Stimulated activated naive CD8-positive, alpha-beta T cell treated with anti-CD3 and anti-CD28 coated beads, Interleukin-15, Interleukin-2, amounts not matched to agents 100 U/mL and 50 U/mL, for 24 hours (primary cell): ENCODE measurements at regions not wholly inside any gene's neighbourhood (a gene's known extent, or its start where the extent isn't known, plus 50 kb on each side); places are given as distances from the start of the nearest gene placed in this dataset.
"Not testable (repeated sequence)": the region's sequence is repeated elsewhere in the genome, so short reads cannot be mapped to it uniquely, and the experiment has no call there.

Experiments
- ATAC-seq: fragments of 150-1000 bp; cut with Tn5 transposase; one replicate; pipeline ENCODE4 v1.10.0; 2021
- DNase-seq: peaks from one replicate; pipeline ENCODE4 v3.0.0; 2021

- ATAC-seq: no peak
- no peak for DNase-seq
Observed at GRCh38 chr9:126056312-126057021, 270.2 kb upstream of the MVB12B start.

- DNase-seq: no peak
Observed at GRCh38 chr9:126057121-126057825, 269.4 kb upstream of the MVB12B start.

GRCh38 chr9:126058011-126058531 is 268.6 kb upstream of the MVB12B start:
- no peak for ATAC-seq
- no peak for DNase-seq

More at GRCh38 chr9:126057121-126057825, 269.4 kb upstream of the MVB12B start:
- ATAC-seq: no peak

- DNase-seq: no peak
- ATAC-seq: no peak
Observed at GRCh38 chr9:126058591-126058990, 268.0 kb upstream of the MVB12B start.

- DNase-seq: no peak
- peak; percentile 25 for ATAC-seq
Observed at GRCh38 chr9:126061575-126061974, 265.1 kb upstream of the MVB12B start.

GRCh38 chr9:126062158-126062886 is 264.3 kb upstream of the MVB12B start:
- DNase-seq (no peak), ATAC-seq (no peak)

- DNase-seq: no peak
Observed at GRCh38 chr9:126063326-126063725, 263.3 kb upstream of the MVB12B start.

GRCh38 chr9:126066131-126066530 is 260.5 kb upstream of the MVB12B start:
- ATAC-seq: no peak
- no peak for DNase-seq

More at GRCh38 chr9:126063326-126063725, 263.3 kb upstream of the MVB12B start:
- ATAC-seq: no peak

GRCh38 chr9:126067031-126067734 is 259.4 kb upstream of the MVB12B start:
- DNase-seq: no peak
- ATAC-seq: no peak

GRCh38 chr9:126068534-126069230 is 257.9 kb upstream of the MVB12B start:
- ATAC-seq: no peak
- DNase-seq: no peak

GRCh38 chr9:126069400-126069955 is 257.2 kb upstream of the MVB12B start:
- DNase-seq: no peak
- no peak for ATAC-seq

GRCh38 chr9:126070058-126070655 is 256.5 kb upstream of the MVB12B start:
- no peak for ATAC-seq
- no peak for DNase-seq

- ATAC-seq: no peak
- no peak for DNase-seq
Observed at GRCh38 chr9:126071076-126071750, 255.4 kb upstream of the MVB12B start.

- not testable (repeated sequence) for DNase-seq, ATAC-seq
Observed at GRCh38 chr9:126077656-126078055, 249.0 kb upstream of the MVB12B start.

- ATAC-seq: no peak
Observed at GRCh38 chr9:126080641-126081040, 246.0 kb upstream of the MVB12B start.

GRCh38 chr9:126081746-126082145 is 244.9 kb upstream of the MVB12B start:
- ATAC-seq: no peak
- no peak for DNase-seq

More at GRCh38 chr9:126080641-126081040, 246.0 kb upstream of the MVB12B start:
- no peak for DNase-seq

- no peak for ATAC-seq
- DNase-seq: no peak
Observed at GRCh38 chr9:126084008-126084407, 242.6 kb upstream of the MVB12B start.

GRCh38 chr9:126084696-126085095 is 241.9 kb upstream of the MVB12B start:
- DNase-seq (no peak), ATAC-seq (no peak)

GRCh38 chr9:126085170-126085569 is 241.5 kb upstream of the MVB12B start:
- no peak for DNase-seq
- ATAC-seq: no peak

GRCh38 chr9:126088336-126088735 is 238.3 kb upstream of the MVB12B start:
- ATAC-seq: no peak

More at GRCh38 chr9:126088336-126088735, 238.3 kb upstream of the MVB12B start:
- DNase-seq: no peak
